DND-41 (cell line): ENCODE measurements at regions not wholly inside any gene's neighbourhood (a gene's known extent, or its start where the extent isn't known, plus 50 kb on each side); places are given as distances from the start of the nearest gene placed in this dataset.
"Not testable (repeated sequence)": the region's sequence is repeated elsewhere in the genome, so short reads cannot be mapped to it uniquely, and the experiment has no call there.

ENCODE experiments used
- ATAC-seq: fragments of 200-7000 bp; cut with Tn5 transposase; 3 replicates; pipeline ENCODE4 v1.9.1; 2021; ENCODE audit warnings: low read depth; ENCODE audit not compliant: insufficient read depth
- DNase-seq: peaks from one replicate; pipeline ENCODE4 v3.0.0-alpha.2; 2020
- H2AFZ ChIP-seq: 2 replicates; pipeline ENCODE4 v1.6.0; 2012; ENCODE audit warnings: low read depth, low read length
- H3K27ac ChIP-seq: 2 replicates; pipeline ENCODE4 v1.5.1; 2012; ENCODE audit warnings: low read length, inconsistent platforms
- H3K27me3 ChIP-seq: fragments of 200-600 bp; sonication (generic); 2 replicates; pipeline ENCODE4 v1.6.0; 2012; ENCODE audit warnings: low read length, mild to moderate bottlenecking, inconsistent platforms; ENCODE audit not compliant: insufficient read depth, poor library complexity
- H3K36me3 ChIP-seq: 2 replicates; pipeline ENCODE4 v1.5.1; 2012; ENCODE audit warnings: low read length, inconsistent platforms; ENCODE audit not compliant: insufficient read depth
- H3K4me1 ChIP-seq: 2 replicates; pipeline ENCODE4 v1.5.1; 2012; ENCODE audit warnings: mild to moderate bottlenecking, low read length; ENCODE audit not compliant: insufficient read depth
- H3K4me2 ChIP-seq: 2 replicates; pipeline ENCODE4 v1.6.0; 2012; ENCODE audit warnings: mild to moderate bottlenecking, moderate library complexity, low read length, inconsistent platforms; ENCODE audit not compliant: insufficient read depth
- H3K4me3 ChIP-seq, 2 experiments: fragments of 200-600 bp in 1 of 2; shearing (Covaris generic) in 1 of 2; 2 replicates each; pipeline ENCODE4 v1.5.1; 2012 to 2016; ENCODE audit warnings: inconsistent platforms in 2 of 2, low read length in 2 of 2, mild to moderate bottlenecking in 2 of 2, low read depth in 1 of 2, moderate library complexity in 1 of 2
- H3K79me2 ChIP-seq: 2 replicates; pipeline ENCODE4 v1.6.0; 2012; ENCODE audit warnings: low read length, inconsistent platforms; ENCODE audit not compliant: insufficient read depth
- H3K9ac ChIP-seq: 2 replicates; pipeline ENCODE4 v1.6.0; 2012; ENCODE audit warnings: low read depth, mild to moderate bottlenecking, inconsistent platforms, low read length, moderate library complexity
- H3K9me3 ChIP-seq: 2 replicates; pipeline ENCODE4 v1.5.1; 2012; ENCODE audit warnings: low read length, moderate library complexity, mild to moderate bottlenecking, inconsistent platforms; ENCODE audit not compliant: insufficient read depth, severe bottlenecking
- H4K20me1 ChIP-seq: 2 replicates; pipeline ENCODE4 v1.6.0; 2012; ENCODE audit warnings: low read length; ENCODE audit not compliant: insufficient read depth
- EZH2 ChIP-seq: IDR thresholded peaks from 3 replicates; pipeline ENCODE4 v1.6.1; 2012; ENCODE audit warnings: borderline replicate concordance, low read depth, mild to moderate bottlenecking, moderate library complexity, low read length, inconsistent platforms; ENCODE audit not compliant: severe bottlenecking
- TF ChIP-seq, protein P1 (sequence below): IDR thresholded peaks from 2 replicates; pipeline ENCODE4 v1.5.1; 2012; ENCODE audit warnings: borderline replicate concordance, low read length, moderate library complexity, mild to moderate bottlenecking; ENCODE audit not compliant: poor library complexity, severe bottlenecking; ENCODE audit errors: extremely low read depth

- Histone ChIP-seq H3K79me2 (no peaks in the 10 kb centered on the region), H3K9ac (no peak overlapping the region), H3K27me3 (no peaks in the 10 kb centered on the region), H3K4me3 (no peak overlapping the region), H3K9me3 (no peaks in the 10 kb centered on the region), H3K4me1 (no peaks in the 10 kb centered on the region), H3K36me3 (no peaks in the 10 kb centered on the region), H4K20me1 (no peaks in the 10 kb centered on the region), H3K4me2 (no peak overlapping the region), H3K27ac (no peak overlapping the region), H2AFZ (no peak overlapping the region)
- no peak for ATAC-seq
- TF ChIP-seq EZH2 = no peak
- TF ChIP-seq, protein P1, sequence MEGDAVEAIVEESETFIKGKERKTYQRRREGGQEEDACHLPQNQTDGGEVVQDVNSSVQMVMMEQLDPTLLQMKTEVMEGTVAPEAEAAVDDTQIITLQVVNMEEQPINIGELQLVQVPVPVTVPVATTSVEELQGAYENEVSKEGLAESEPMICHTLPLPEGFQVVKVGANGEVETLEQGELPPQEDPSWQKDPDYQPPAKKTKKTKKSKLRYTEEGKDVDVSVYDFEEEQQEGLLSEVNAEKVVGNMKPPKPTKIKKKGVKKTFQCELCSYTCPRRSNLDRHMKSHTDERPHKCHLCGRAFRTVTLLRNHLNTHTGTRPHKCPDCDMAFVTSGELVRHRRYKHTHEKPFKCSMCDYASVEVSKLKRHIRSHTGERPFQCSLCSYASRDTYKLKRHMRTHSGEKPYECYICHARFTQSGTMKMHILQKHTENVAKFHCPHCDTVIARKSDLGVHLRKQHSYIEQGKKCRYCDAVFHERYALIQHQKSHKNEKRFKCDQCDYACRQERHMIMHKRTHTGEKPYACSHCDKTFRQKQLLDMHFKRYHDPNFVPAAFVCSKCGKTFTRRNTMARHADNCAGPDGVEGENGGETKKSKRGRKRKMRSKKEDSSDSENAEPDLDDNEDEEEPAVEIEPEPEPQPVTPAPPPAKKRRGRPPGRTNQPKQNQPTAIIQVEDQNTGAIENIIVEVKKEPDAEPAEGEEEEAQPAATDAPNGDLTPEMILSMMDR = no peak
- DNase-seq = no peak
Observed at GRCh38 chr9:17081351-17081750, 53.5 kb upstream of the CNTLN start.

GRCh38 chr9:17075758-17076485 lies 58.9 kb upstream of the CNTLN start:
- Histone ChIP-seq H3K9ac (no peak overlapping the region), H3K4me2 (no peak overlapping the region), H4K20me1 (no peaks in the 10 kb centered on the region), H3K9me3 (no peaks in the 10 kb centered on the region), H3K4me1 (no peaks in the 10 kb centered on the region), H3K4me3 (no peak overlapping the region), H3K27me3 (no peaks in the 10 kb centered on the region), H3K36me3 (no peaks in the 10 kb centered on the region), H3K27ac (no peak overlapping the region), H3K79me2 (no peaks in the 10 kb centered on the region), H2AFZ (no peak overlapping the region)
- TF ChIP-seq EZH2 = no peak
- TF ChIP-seq, protein P1 = no peak
- DNase-seq (no peak), ATAC-seq (no peak)

DNA sequence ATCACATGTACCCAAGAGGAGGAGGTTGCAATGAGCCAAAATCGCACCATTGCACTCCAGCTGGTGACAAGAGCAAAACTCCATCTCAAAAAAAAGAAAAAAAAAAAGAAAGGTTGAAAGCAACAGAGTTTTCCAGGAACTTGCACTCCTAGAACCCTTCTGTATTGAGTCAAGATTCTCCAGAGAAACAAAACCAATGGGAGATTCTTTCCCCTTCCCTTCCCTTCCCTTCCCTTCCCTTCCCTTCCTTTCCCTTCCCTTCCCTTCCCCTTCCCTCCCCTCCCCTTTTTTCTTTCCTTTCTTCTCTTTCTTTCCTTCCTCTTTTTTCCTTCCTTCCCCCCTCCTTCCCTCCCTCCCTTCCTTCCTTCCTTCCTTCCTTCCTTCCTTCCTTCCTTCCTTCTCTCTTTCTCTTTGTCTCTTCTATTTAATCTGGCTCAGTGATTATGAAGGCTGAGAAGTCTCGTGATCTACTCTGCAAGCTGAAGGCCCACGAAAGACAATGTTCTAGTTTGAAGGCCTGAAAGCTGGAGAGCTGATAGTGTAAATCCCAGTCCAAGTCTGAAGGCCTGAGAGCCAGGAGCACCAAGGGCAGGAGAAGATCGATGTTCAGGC lies 59.6 kb upstream of the CNTLN start:
- Histone ChIP-seq H3K36me3 (no peaks in the 10 kb centered on the region), H4K20me1 (no peaks in the 10 kb centered on the region), H3K9me3 (no peaks in the 10 kb centered on the region), H3K4me1 (no peaks in the 10 kb centered on the region), H3K27ac (no peak overlapping the region), H2AFZ (no peak overlapping the region), H3K9ac (no peak overlapping the region), H3K27me3 (no peaks in the 10 kb centered on the region), H3K4me3 (no peak overlapping the region), H3K79me2 (no peaks in the 10 kb centered on the region), H3K4me2 (no peak overlapping the region)
- TF ChIP-seq, protein P1 = no peak
- TF ChIP-seq EZH2 = no peak
- DNase-seq = no peak
- ATAC-seq = no peak

GRCh38 chr9:17072563-17072962 lies 62.3 kb upstream of the CNTLN start:
- not testable (repeated sequence) for H3K27ac ChIP-seq, H3K9me3 ChIP-seq, H3K27me3 ChIP-seq, H3K79me2 ChIP-seq, H3K4me3 ChIP-seq, H2AFZ ChIP-seq, H3K4me2 ChIP-seq, ATAC-seq, H4K20me1 ChIP-seq, DNase-seq, H3K4me1 ChIP-seq, H3K9ac ChIP-seq, H3K36me3 ChIP-seq
